ENCODE measurements at regions not wholly inside any gene's neighbourhood (a gene's known extent, or its start where the extent isn't known, plus 50 kb on each side); places are given as distances from the start of the nearest gene placed in this dataset.

GRCh38 chr3:72287956-72288355 lies 503.0 kb upstream of the PROK2 start:
- no peak for ATAC-seq
- Histone ChIP-seq H3K36me3 (no peaks in the 10 kb centered on the region), H3K27ac (no peak overlapping the region), H3K9me3 (no peaks in the 10 kb centered on the region), H3K4me1 (peaks cover 9 to 10% of the 10 kb centered on the region in 2 donors), H3K27me3 (peaks cover 0 to 11% (median 5%) of the 10 kb centered on the region in 3 donors), H3K4me3 (no peak overlapping the region)
- TF ChIP-seq, protein P1, sequence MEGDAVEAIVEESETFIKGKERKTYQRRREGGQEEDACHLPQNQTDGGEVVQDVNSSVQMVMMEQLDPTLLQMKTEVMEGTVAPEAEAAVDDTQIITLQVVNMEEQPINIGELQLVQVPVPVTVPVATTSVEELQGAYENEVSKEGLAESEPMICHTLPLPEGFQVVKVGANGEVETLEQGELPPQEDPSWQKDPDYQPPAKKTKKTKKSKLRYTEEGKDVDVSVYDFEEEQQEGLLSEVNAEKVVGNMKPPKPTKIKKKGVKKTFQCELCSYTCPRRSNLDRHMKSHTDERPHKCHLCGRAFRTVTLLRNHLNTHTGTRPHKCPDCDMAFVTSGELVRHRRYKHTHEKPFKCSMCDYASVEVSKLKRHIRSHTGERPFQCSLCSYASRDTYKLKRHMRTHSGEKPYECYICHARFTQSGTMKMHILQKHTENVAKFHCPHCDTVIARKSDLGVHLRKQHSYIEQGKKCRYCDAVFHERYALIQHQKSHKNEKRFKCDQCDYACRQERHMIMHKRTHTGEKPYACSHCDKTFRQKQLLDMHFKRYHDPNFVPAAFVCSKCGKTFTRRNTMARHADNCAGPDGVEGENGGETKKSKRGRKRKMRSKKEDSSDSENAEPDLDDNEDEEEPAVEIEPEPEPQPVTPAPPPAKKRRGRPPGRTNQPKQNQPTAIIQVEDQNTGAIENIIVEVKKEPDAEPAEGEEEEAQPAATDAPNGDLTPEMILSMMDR (IDR thresholded peaks at IDR 0.05 in 4 of 5, conservative IDR thresholded peaks at IDR 0.05 in 1 of 5): no peak
- TF ChIP-seq POLR2A (IDR thresholded peaks at IDR 0.05): no peak
- no peak for DNase-seq
- in situ Hi-C loops (cut with MboI; ENCODE audit: low sequenced_read_pairs in 4 of 4): no loop called here
- intact Hi-C loops (cut with DNase I; ENCODE audit: low total_unique reads): no loop called here

- no peak for DNase-seq
- peaks cover 0 to 9% (median 2%) of the 10 kb centered on the region in 3 donors for H3K27me3 ChIP-seq
- H3K27ac ChIP-seq: no peak overlapping the region
- peaks cover 9 to 10% of the 10 kb centered on the region in 2 donors for H3K4me1 ChIP-seq
- no peak for ATAC-seq
- H3K4me3 ChIP-seq: no peak overlapping the region
- intact Hi-C loops (cut with DNase I; ENCODE audit: low total_unique reads): no loop called here
- TF ChIP-seq, protein P1 (IDR thresholded peaks at IDR 0.05 in 4 of 5, conservative IDR thresholded peaks at IDR 0.05 in 1 of 5): no peak
- TF ChIP-seq POLR2A (IDR thresholded peaks at IDR 0.05): no peak
- no peaks in the 10 kb centered on the region for H3K36me3 ChIP-seq
- no peaks in the 10 kb centered on the region for H3K9me3 ChIP-seq
- in situ Hi-C loops (cut with MboI; ENCODE audit: low sequenced_read_pairs in 4 of 4): no loop called here
Measured at GRCh38 chr3:72285502-72285901, 500.6 kb upstream of the PROK2 start.

- in situ Hi-C loops (cut with MboI; ENCODE audit: low sequenced_read_pairs in 4 of 4): no loop called here
- peaks cover 0 to 5% (median 2%) of the 10 kb centered on the region in 3 donors for H3K27me3 ChIP-seq
- DNase-seq (no peak), ATAC-seq (no peak)
- H3K4me3 ChIP-seq: no peak overlapping the region
- no peak overlapping the region for H3K27ac ChIP-seq
- H3K4me1 ChIP-seq: peaks cover 9% of the 10 kb centered on the region in 2 donors
- no peaks in the 10 kb centered on the region for H3K36me3 ChIP-seq
- H3K9me3 ChIP-seq: no peaks in the 10 kb centered on the region
- no peak for TF ChIP-seq POLR2A (IDR thresholded peaks at IDR 0.05)
- TF ChIP-seq, protein P1 (IDR thresholded peaks at IDR 0.05 in 4 of 5, conservative IDR thresholded peaks at IDR 0.05 in 1 of 5): no peak
- intact Hi-C loops (cut with DNase I; ENCODE audit: low total_unique reads): no loop called here
Measured at GRCh38 chr3:72284471-72284870, 499.5 kb upstream of the PROK2 start.

DNA sequence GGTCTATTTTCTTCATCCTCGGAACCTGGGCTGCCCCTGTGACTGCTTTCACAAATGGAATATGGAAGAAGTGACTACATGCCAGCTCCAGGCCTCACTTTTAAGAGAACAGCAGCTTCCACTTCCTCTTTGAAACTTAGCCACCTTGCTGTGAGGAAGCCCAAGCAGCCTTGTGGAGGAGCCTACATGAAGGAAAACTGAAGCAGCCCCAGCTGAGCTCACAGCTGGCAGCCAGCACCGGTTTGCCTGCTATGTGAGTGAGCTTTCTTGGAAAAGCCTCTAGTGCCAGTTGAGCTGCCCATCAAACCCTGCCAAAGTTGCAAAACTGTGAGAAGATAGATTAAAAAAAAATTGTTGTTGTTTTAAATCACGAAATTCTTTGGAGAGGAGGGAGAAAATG lies 498.0 kb upstream of the PROK2 start:
- Histone ChIP-seq H3K4me3 (no peak overlapping the region), H3K36me3 (no peaks in the 10 kb centered on the region), H3K9me3 (no peaks in the 10 kb centered on the region), H3K27me3 (peaks cover 0 to 2% (median 0%) of the 10 kb centered on the region in 3 donors), H3K27ac (no peak overlapping the region), H3K4me1 (no peaks in the 10 kb centered on the region)
- DNase-seq (no peak), ATAC-seq (no peak)
- in situ Hi-C loops (cut with MboI; ENCODE audit: low sequenced_read_pairs in 4 of 4) (no loop called here), intact Hi-C loops (cut with DNase I; ENCODE audit: low total_unique reads) (no loop called here)
- TF ChIP-seq, protein P1 (IDR thresholded peaks at IDR 0.05 in 4 of 5, conservative IDR thresholded peaks at IDR 0.05 in 1 of 5): no peak
- no peak for TF ChIP-seq POLR2A (IDR thresholded peaks at IDR 0.05)

GRCh38 chr3:72281551-72281950 lies 496.6 kb upstream of the PROK2 start:
- no peak overlapping the region for H3K27ac ChIP-seq
- ATAC-seq (no peak), DNase-seq (no peak)
- TF ChIP-seq POLR2A (IDR thresholded peaks at IDR 0.05): no peak
- TF ChIP-seq, protein P1 (IDR thresholded peaks at IDR 0.05 in 4 of 5, conservative IDR thresholded peaks at IDR 0.05 in 1 of 5): no peak
- in situ Hi-C loops (cut with MboI; ENCODE audit: low sequenced_read_pairs in 4 of 4) (no loop called here), intact Hi-C loops (cut with DNase I; ENCODE audit: low total_unique reads) (no loop called here)
- H3K36me3 ChIP-seq: no peaks in the 10 kb centered on the region
- H3K4me1 ChIP-seq: no peaks in the 10 kb centered on the region
- H3K9me3 ChIP-seq: no peaks in the 10 kb centered on the region
- H3K4me3 ChIP-seq: no peak overlapping the region
- H3K27me3 ChIP-seq: peaks cover 0 to 2% (median 0%) of the 10 kb centered on the region in 3 donors

All from gastrocnemius medialis (tissue), 4 donors.